COLO829 (cell line): ENCODE measurements at regions not wholly inside any gene's neighbourhood (a gene's known extent, or its start where the extent isn't known, plus 50 kb on each side); places are given as distances from the start of the nearest gene placed in this dataset.
"Not testable (repeated sequence)": the region's sequence is repeated elsewhere in the genome, so short reads cannot be mapped to it uniquely, and the experiment has no call there.

Experiments
- DNase-seq: peaks from one replicate; pipeline ENCODE4 v3.0.0; 2012; ENCODE audit warnings: low spot score

DNA sequence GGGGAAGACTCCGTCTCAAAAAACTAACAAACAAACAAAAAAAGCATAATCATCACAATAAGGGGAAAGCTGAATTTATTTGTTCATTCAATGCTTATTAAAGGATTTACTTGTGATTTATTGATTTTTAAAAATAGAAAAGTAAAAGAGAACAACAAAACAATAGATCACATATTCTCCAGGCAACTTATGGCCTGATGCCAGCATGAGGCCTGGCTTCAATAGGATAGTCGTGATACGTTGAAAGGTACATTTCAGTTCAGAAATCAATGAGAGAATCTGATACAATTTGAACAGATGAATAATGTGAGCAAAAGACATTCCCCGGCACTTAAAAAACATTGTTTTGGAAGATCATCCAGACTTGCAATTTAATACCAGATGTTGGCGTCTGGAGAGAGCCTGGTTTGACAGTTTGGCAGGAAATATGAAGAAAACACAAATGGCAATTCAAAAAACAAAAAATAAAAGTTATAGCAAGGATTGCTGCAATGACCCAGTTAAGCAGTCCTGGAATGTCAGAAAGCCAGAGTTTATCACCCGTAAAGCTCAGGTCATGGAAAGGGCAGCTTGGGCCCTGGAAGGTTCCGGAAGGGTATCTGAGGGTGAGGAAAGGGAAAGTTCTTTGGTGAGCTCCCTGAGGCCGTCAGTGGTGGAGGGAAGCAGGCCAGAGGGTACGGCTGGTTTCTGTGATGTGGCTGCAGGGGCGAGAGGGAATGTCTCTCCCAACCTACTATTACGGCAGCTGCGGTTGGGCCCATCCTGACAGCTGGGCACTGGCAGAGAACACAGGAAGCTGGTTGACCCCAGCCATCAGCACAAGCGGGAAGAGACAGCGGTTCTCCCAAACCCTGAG lies 230.2 kb upstream of the HES1 start:
- no peak for DNase-seq

DNA sequence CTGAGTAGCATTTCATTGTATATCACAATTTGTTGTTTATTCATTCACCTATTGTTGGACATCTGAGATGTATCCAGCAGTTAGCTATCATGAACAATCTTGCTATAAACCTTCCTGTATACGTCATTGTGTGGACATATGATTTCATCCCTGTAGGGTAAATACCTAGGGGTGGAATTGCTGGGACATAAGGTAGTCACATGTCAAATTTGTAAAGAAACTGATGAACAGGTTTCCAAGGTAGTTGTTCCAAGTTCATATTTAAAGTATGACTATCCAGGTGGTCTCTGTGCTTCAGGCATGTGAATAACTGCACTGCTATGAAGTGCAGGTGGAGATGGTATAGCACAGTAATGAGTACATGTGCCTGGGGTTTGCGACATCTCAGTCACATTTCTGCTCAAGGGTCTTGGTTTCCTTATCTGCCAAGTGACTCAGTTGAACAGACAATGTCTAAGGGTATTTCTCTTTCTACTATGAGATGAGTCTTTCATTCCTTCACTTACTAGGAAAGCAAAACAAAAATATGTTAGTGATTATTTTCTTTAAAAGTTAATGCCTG lies 229.0 kb upstream of the HES1 start:
- DNase-seq, result no peak

DNA sequence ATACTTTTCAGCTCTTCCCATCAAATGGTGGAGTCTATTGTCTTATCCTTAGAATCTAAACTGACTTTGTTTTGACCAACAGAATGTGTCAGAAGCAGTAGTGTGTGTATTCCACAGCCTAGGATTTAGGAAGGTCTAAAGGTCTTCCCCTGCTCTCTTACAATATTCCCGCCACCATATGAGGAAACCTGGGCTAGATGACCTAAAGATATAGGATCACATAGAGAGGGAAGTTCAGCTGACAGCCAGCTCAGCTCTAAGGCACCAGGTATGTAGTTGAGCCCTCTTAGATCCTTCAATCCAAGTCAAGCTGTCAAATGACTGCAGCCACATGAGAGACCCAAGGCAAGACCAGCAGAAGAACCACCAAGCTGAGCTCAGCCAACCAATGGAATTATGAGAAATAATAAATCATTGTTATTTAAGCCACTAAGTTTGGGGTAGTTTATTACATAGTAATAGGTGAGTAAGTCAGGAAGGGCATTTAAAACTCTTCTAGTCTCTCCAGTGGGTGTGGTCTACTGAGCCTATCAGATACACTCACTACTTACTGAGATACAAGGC lies 227.7 kb upstream of the HES1 start:
- no peak for DNase-seq

GRCh38 chr3:193909387-193909786 lies 226.6 kb upstream of the HES1 start:
- DNase-seq, result no peak

- DNase-seq, result no peak
Measured at GRCh38 chr3:193910310-193910709, 225.6 kb upstream of the HES1 start.

- DNase-seq, result no peak
Measured at GRCh38 chr3:193910886-193911738, 224.8 kb upstream of the HES1 start.

DNA sequence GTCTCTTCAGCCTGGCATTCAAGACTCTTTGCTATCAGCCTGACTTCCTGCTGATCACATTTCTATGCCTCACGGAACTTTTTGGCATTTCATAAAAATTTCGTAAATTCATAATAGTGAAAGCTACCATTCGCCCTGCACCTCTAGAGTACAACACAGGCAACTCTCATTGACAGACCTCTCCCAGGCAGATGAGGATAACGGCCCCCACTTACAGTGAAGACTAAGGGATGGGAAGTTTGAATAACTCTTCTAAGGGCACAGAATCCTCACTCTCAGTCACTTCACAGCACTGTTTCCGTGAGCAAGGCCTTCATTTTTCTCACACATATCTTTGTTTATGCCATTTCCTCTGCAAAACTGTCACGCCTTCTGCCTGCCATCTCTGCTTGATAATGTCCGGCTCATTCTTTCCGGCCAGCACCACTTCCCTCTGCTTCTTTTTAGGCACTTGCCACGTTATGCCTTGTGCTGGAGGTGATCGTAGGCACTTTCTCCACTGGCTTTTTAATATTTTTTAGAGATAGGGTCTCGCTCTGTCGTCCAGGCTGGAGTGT lies 224.1 kb upstream of the HES1 start:
- no peak for DNase-seq

DNA sequence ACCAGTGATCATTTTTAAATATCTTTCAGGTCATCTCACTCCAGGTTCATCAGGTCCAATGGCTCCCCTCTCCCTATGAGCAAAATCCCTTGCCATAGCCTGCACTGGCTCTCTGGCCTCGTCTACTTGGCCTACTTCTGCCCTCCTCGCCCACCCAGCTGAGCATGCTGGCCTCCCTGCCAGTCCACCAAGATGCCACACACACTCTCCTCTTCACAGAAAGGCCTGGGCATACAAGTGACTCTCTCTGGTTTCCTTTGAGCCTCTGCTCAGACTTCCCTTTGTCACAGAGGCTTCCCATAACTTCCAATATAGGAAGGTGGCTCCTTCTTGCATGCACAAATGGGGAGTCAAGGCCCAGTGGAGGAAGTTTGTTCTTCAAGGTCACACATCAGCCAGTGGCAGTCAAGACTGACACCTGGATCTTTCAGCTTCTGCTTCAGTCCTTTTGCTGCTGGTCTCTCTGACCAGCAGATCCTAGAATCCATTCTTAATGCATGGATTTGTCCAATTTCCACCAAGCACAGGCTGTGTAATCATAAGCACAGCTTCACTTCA lies 223.2 kb upstream of the HES1 start:
- no peak for DNase-seq

- no peak for DNase-seq
Measured at GRCh38 chr3:193914602-193915001, 221.3 kb upstream of the HES1 start.

DNA sequence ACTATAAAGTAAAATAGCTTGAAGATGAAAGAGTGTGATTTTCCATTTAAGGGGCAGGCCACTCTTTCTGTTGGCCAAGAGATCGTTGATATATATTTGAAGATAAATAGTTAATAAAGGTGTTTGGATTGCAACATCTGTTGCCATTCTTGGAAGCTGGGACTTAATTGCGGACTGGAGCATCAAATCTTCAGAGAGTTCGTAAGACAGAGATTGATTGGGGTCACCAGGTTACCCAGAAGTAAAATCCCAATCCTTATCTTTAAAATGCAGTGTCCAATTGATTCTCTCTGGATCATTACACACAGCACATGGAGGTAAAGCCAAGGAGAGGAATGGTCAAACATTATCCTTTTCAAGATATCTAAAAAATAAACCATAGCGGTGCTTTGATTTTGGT lies 220.8 kb upstream of the HES1 start:
- DNase-seq, result no peak

DNA sequence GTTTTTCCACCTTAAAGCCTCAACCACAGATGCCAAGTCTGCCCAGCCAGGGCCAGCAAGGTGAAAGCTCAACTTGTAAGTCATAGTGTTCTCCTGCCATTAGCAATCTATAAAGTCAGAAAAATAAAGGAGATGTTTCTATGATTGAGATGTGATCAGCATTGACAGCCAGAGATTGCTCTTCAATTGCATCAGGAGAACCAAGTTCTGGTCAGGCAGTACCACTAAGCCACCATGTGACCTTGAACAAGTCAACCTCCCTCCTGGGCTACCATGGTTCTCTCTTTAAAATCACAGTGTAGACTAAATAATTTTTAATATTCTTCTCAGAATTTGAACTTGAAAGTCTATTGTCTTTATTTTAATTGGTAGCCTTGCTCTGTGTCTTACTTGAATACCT lies 220.3 kb upstream of the HES1 start:
- no peak for DNase-seq

DNA sequence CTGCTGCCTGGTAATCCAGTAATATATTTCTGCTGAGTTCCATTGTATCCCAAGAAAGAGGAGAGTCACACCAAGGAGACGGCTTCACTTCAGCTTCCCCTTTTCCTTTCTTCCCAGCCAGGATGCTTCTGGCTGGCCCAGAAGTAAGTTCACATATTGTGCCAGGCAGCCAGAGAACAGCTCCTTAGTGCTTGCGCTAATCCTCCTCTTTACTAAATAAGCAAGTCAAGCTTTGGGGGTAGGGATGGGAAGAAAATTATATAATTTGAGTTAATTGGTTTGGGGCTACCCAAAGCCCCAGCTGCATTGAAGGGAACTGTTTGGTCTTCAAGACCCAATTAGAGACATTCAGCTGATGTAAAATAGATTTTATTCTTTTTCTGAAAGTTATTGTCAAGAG lies 218.8 kb upstream of the HES1 start:
- no peak for DNase-seq

DNA sequence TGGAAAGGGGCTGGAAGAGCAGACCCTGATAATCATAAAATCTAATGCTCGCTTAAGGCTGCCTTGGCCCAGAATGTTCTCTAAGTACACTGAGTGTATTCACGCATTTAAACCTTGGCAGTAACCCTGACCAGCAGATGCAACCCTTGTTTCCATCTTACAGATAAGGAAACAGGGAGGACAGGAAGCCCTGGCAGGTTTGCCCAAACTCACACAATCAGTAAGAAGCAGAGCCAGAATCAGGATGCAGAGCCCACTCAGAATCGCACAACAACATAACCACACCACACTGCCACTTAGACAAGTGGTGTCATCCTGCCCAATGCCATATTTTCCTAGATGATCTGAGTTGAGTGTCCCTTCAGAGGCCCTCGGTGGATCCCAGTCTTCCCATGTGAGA lies 214.5 kb upstream of the HES1 start:
- DNase-seq, result no peak

DNA sequence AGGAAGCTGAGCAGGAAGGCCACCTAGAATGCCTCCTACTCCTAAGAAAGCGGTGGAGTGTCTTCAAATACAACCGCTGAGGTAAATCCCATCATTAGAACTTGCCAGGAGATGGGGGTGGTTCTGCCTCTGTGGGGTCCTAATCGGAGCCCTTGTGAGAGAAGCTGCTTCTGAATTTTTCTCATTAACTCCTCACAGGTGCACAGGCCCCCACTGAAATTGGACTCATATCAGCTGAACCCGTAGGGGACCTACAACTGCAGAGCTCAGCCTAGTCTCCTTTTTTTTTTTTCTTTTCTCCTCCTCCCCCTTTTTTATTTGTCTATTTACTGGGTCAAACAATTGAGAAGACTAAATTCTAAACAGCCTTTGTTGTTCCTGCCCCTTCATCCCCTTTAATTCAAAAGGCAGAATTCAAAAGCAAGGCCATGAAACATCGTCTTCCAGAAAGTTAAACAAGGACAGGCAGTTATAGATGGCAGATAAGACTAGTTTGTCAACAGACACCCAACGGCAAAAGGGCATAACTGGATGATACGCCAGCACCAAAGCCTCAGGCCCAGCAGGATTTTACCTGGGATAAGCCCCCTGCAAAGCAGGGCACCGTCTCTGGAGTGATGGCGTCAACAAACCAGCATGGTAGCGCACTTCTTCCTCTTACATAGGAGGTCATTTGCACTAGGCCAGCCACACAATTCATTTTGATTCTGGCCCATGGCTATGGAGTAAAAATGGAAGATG lies 213.7 kb upstream of the HES1 start:
- no peak for DNase-seq

GRCh38 chr3:193923958-193924357 lies 212.0 kb upstream of the HES1 start:
- not testable (repeated sequence) for DNase-seq

- DNase-seq, result not testable (repeated sequence)
Measured at GRCh38 chr3:193926071-193926470, 209.9 kb upstream of the HES1 start.

DNA sequence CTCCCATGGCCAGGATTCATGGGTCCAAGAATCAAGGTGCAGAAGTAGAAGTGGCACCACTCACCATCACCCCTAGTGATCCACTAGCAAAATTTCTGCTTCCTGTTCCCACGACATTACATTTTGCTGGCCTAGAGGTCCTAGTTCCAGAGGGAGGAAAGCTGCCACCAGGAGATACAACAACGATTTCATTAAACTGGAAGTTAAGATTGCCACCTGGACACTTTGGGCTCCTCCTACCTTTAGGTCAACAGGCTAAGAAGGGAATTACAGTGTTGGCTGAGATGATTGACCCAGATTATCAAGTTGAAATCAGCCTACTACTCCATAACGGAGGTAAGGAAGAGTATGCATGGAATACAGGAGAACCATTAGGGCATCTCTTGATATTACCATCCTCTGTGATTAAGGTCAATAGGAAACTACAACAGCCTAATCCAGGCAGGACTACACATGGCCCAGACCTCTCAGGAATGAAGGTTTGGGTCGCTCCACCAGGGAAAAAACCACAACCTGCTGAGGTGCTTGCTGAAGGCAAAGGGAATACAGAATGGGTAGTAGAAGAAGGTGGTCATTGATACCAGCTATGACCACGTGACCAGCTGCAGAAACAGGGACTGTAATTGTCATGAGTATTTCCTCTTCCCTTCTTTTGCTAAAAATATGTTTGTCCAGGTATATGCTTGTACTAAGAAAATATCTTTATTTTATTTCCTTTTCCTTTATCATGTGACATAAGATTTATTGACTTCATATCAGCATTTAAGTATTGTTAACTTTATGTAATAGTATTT lies 208.3 kb upstream of the HES1 start:
- DNase-seq, result not testable (repeated sequence)

GRCh38 chr3:193928354-193929209 lies 207.4 kb upstream of the HES1 start:
- peak; percentile 89 for DNase-seq

- DNase-seq, result no peak
Measured at GRCh38 chr3:193929373-193929772, 206.6 kb upstream of the HES1 start.
